ENCODE measurements at regions not wholly inside any gene's neighbourhood (a gene's known extent, or its start where the extent isn't known, plus 50 kb on each side); places are given as distances from the start of the nearest gene placed in this dataset.

- Histone ChIP-seq H3K4me1 (ENCODE audit: insufficient read depth, low read length) (no peaks in the 10 kb centered on the region), H3K27me3 (ENCODE audit: insufficient read depth, low read length) (no peaks in the 10 kb centered on the region), H3K27ac (ENCODE audit: low read depth, low read length) (no peak overlapping the region), H3K4me3 (ENCODE audit: low read length in 2 of 2) (no peak overlapping the region), H3K36me3 (ENCODE audit: insufficient read depth, low read length) (no peaks in the 10 kb centered on the region), H3K9me3 (ENCODE audit: control insufficient read depth in 1 of 2, low read length in 2 of 2) (no peaks in the 10 kb centered on the region)
- Mint-ChIP-seq H3K4me1 (peaks cover 0 to 7% (median 0%) of the 10 kb centered on the region in 4 donors), H3K27me3 (peaks cover 0 to 2% of the 10 kb centered on the region in 2 donors), H3K36me3 (no peaks in the 10 kb centered on the region), H3K4me3 (no peak overlapping the region), H3K27ac (no peak overlapping the region), H3K9me3 (peaks cover 0 to under 1% (median 0%) of the 10 kb centered on the region in 8 donors)
- POLR2A ChIA-PET (ENCODE audit: partially characterized antibody): no interaction called here
- intact Hi-C loops (cut with micrococcal nuclease): no loop called here
- no peak for DNase-seq
- CTCF ChIA-PET (ENCODE audit: partially characterized antibody): no interaction called here
These were observed 148.6 kb upstream of the ZFP64 start for GRCh38 chr20:52340036-52340634.

GRCh38 chr20:52332649-52333250, 141.2 kb upstream of the ZFP64 start:
- Histone ChIP-seq H3K4me1 (ENCODE audit: insufficient read depth, low read length) (no peaks in the 10 kb centered on the region), H3K9me3 (ENCODE audit: control insufficient read depth in 1 of 2, low read length in 2 of 2) (no peaks in the 10 kb centered on the region), H3K27ac (ENCODE audit: low read depth, low read length) (no peak overlapping the region), H3K36me3 (ENCODE audit: insufficient read depth, low read length) (no peaks in the 10 kb centered on the region), H3K27me3 (ENCODE audit: insufficient read depth, low read length) (no peaks in the 10 kb centered on the region), H3K4me3 (ENCODE audit: low read length in 2 of 2) (no peak overlapping the region)
- DNase-seq: no peak
- ChIA-PET CTCF (ENCODE audit: partially characterized antibody) (no interaction called here), POLR2A (ENCODE audit: partially characterized antibody) (no interaction called here)
- Mint-ChIP-seq H3K27me3 (peaks cover 4 to 5% of the 10 kb centered on the region in 2 donors), H3K9me3 (peaks cover 0 to 3% (median 0%) of the 10 kb centered on the region in 8 donors), H3K4me3 (no peak overlapping the region), H3K27ac (no peak overlapping the region), H3K4me1 (peaks cover 0 to 4% (median under 1%) of the 10 kb centered on the region in 4 donors), H3K36me3 (no peaks in the 10 kb centered on the region)
- intact Hi-C loops (cut with micrococcal nuclease): no loop called here

- H3K36me3 Mint-ChIP-seq: no peaks in the 10 kb centered on the region
- ChIA-PET CTCF (ENCODE audit: partially characterized antibody) (interaction anchor here (1.5 kb wide), 1 partner anchor 9 kb away, joined by 3 read pairs; no protein-coding TSS in a partner anchor), POLR2A (ENCODE audit: partially characterized antibody) (no interaction called here)
- Histone ChIP-seq H3K4me1 (ENCODE audit: insufficient read depth, low read length) (no peaks in the 10 kb centered on the region), H3K36me3 (ENCODE audit: insufficient read depth, low read length) (no peaks in the 10 kb centered on the region), H3K27me3 (ENCODE audit: insufficient read depth, low read length) (no peaks in the 10 kb centered on the region), H3K9me3 (ENCODE audit: control insufficient read depth in 1 of 2, low read length in 2 of 2) (no peaks in the 10 kb centered on the region), H3K27ac (ENCODE audit: low read depth, low read length) (no peak overlapping the region), H3K4me3 (ENCODE audit: low read length in 2 of 2) (no peak overlapping the region)
- peaks cover 0 to 3% (median 0%) of the 10 kb centered on the region in 8 donors for H3K9me3 Mint-ChIP-seq
- H3K27ac Mint-ChIP-seq: peak overlapping the region in 1 of 7 donors; percentile 31
- H3K4me1 Mint-ChIP-seq: peaks cover 0 to 4% (median under 1%) of the 10 kb centered on the region in 4 donors
- H3K4me3 Mint-ChIP-seq: no peak overlapping the region
- DNase-seq: no peak
- peaks cover 4 to 5% of the 10 kb centered on the region in 2 donors for H3K27me3 Mint-ChIP-seq
- intact Hi-C loops (cut with micrococcal nuclease): no loop called here
These were observed 140.7 kb upstream of the ZFP64 start for GRCh38 chr20:52332230-52332629.

GRCh38 chr20:52331655-52332054, 140.1 kb upstream of the ZFP64 start:
- Histone ChIP-seq H3K36me3 (ENCODE audit: insufficient read depth, low read length) (no peaks in the 10 kb centered on the region), H3K27me3 (ENCODE audit: insufficient read depth, low read length) (no peaks in the 10 kb centered on the region), H3K9me3 (ENCODE audit: control insufficient read depth in 1 of 2, low read length in 2 of 2) (no peaks in the 10 kb centered on the region), H3K27ac (ENCODE audit: low read depth, low read length) (no peak overlapping the region), H3K4me1 (ENCODE audit: insufficient read depth, low read length) (no peaks in the 10 kb centered on the region), H3K4me3 (ENCODE audit: low read length in 2 of 2) (no peak overlapping the region)
- POLR2A ChIA-PET (ENCODE audit: partially characterized antibody): no interaction called here
- Mint-ChIP-seq H3K9me3 (peaks cover 0 to 3% (median 0%) of the 10 kb centered on the region in 8 donors), H3K4me1 (peaks cover 0 to 4% (median under 1%) of the 10 kb centered on the region in 4 donors), H3K27ac (no peak overlapping the region), H3K27me3 (peaks cover 4 to 5% of the 10 kb centered on the region in 2 donors), H3K4me3 (no peak overlapping the region), H3K36me3 (no peaks in the 10 kb centered on the region)
- CTCF ChIA-PET (ENCODE audit: partially characterized antibody): interaction anchor here (1.5 kb wide), 1 partner anchor 9 kb away, joined by 3 read pairs; no protein-coding TSS in a partner anchor
- DNase-seq: no peak
- intact Hi-C loops (cut with micrococcal nuclease): no loop called here

- no peak overlapping the region for H3K4me3 ChIP-seq (ENCODE audit: low read length in 2 of 2)
- no peaks in the 10 kb centered on the region for H3K27me3 ChIP-seq (ENCODE audit: insufficient read depth, low read length)
- H3K4me1 ChIP-seq (ENCODE audit: insufficient read depth, low read length): no peaks in the 10 kb centered on the region
- peaks cover 6 to 7% of the 10 kb centered on the region in 2 donors for H3K27me3 Mint-ChIP-seq
- H3K9me3 ChIP-seq (ENCODE audit: control insufficient read depth in 1 of 2, low read length in 2 of 2): no peaks in the 10 kb centered on the region
- H3K4me3 Mint-ChIP-seq: no peak overlapping the region
- POLR2A ChIA-PET (ENCODE audit: partially characterized antibody): no interaction called here
- intact Hi-C loops (cut with micrococcal nuclease): no loop called here
- H3K4me1 Mint-ChIP-seq: peaks cover 0 to 1% (median 0%) of the 10 kb centered on the region in 4 donors
- no peaks in the 10 kb centered on the region for H3K36me3 Mint-ChIP-seq
- no peaks in the 10 kb centered on the region for H3K36me3 ChIP-seq (ENCODE audit: insufficient read depth, low read length)
- no peak overlapping the region for H3K27ac ChIP-seq (ENCODE audit: low read depth, low read length)
- DNase-seq: no peak
- no peaks in the 10 kb centered on the region for H3K9me3 Mint-ChIP-seq
- H3K27ac Mint-ChIP-seq: no peak overlapping the region
- CTCF ChIA-PET (ENCODE audit: partially characterized antibody): interaction anchor here (1.6 kb wide), 1 partner anchor 9 kb away, joined by 7 read pairs; no protein-coding TSS in a partner anchor
These were observed 129.8 kb upstream of the ZFP64 start for GRCh38 chr20:52321396-52321795.

GRCh38 chr20:52318651-52319050, 127.1 kb upstream of the ZFP64 start:
- intact Hi-C loops (cut with micrococcal nuclease): loop anchor here (10.0 kb wide), 1 partner anchor 336 kb away; no protein-coding TSS in a partner anchor
- CTCF ChIA-PET (ENCODE audit: partially characterized antibody): no interaction called here

GRCh38 chr20:52313341-52313963, 121.9 kb upstream of the ZFP64 start:
- intact Hi-C loops (cut with micrococcal nuclease): loop anchor here (2.0 to 10.0 kb wide), 6 partner anchors 71 to 1884 kb away; no protein-coding TSS in a partner anchor
- Mint-ChIP-seq H3K36me3 (no peaks in the 10 kb centered on the region), H3K4me3 (peak overlapping the region in 1 of 8 donors; percentile 11), H3K27ac (peak overlapping the region in 1 of 7 donors; percentile 25), H3K27me3 (no peaks in the 10 kb centered on the region), H3K9me3 (peaks cover 0 to 4% (median 0%) of the 10 kb centered on the region in 8 donors), H3K4me1 (peaks cover 2 to 18% (median 6%) of the 10 kb centered on the region in 4 donors)
- H3K9me3 ChIP-seq (ENCODE audit: control insufficient read depth in 1 of 2, low read length in 2 of 2): no peaks in the 10 kb centered on the region
- no peak overlapping the region for H3K4me3 ChIP-seq (ENCODE audit: low read length in 2 of 2)
- H3K27me3 ChIP-seq (ENCODE audit: insufficient read depth, low read length): no peaks in the 10 kb centered on the region
- ChIA-PET POLR2A (ENCODE audit: partially characterized antibody) (interaction anchor here (1.3 kb wide), 1 partner anchor 902 kb away, joined by 3 read pairs; no protein-coding TSS in a partner anchor), CTCF (ENCODE audit: partially characterized antibody) (interaction anchor here (0.8 to 6.7 kb wide), 15 partner anchors 20 to 1887 kb away, joined by 3 to 115 read pairs (median 3); no protein-coding TSS in a partner anchor)
- no peak for DNase-seq
- H3K4me1 ChIP-seq (ENCODE audit: insufficient read depth, low read length): no peaks in the 10 kb centered on the region
- no peaks in the 10 kb centered on the region for H3K36me3 ChIP-seq (ENCODE audit: insufficient read depth, low read length)
- H3K27ac ChIP-seq (ENCODE audit: low read depth, low read length): no peak overlapping the region

More at GRCh38 chr20:52318651-52319050, 127.1 kb upstream of the ZFP64 start:
- H3K36me3 ChIP-seq (ENCODE audit: insufficient read depth, low read length): no peaks in the 10 kb centered on the region
- DNase-seq: no peak
- Mint-ChIP-seq H3K4me1 (peaks cover 0 to 4% (median under 1%) of the 10 kb centered on the region in 4 donors), H3K27me3 (peaks cover 3% of the 10 kb centered on the region in 2 donors), H3K9me3 (peaks cover 0 to 3% (median 0%) of the 10 kb centered on the region in 8 donors), H3K4me3 (peak overlapping the region in 1 of 8 donors; percentile 47), H3K36me3 (no peaks in the 10 kb centered on the region), H3K27ac (peak overlapping the region in 1 of 7 donors; percentile 51)
- no peaks in the 10 kb centered on the region for H3K4me1 ChIP-seq (ENCODE audit: insufficient read depth, low read length)
- H3K9me3 ChIP-seq (ENCODE audit: control insufficient read depth in 1 of 2, low read length in 2 of 2): no peaks in the 10 kb centered on the region
- H3K27ac ChIP-seq (ENCODE audit: low read depth, low read length): no peak overlapping the region
- no peak overlapping the region for H3K4me3 ChIP-seq (ENCODE audit: low read length in 2 of 2)
- H3K27me3 ChIP-seq (ENCODE audit: insufficient read depth, low read length): no peaks in the 10 kb centered on the region
- POLR2A ChIA-PET (ENCODE audit: partially characterized antibody): no interaction called here
